HUDEP-2 (cell line): ENCODE measurements at regions not wholly inside any gene's neighbourhood (a gene's known extent, or its start where the extent isn't known, plus 50 kb on each side); places are given as distances from the start of the nearest gene placed in this dataset.
A peak's percentile ranks its signal among the peaks of the same experiment; 100 is the strongest.
"Not testable (repeated sequence)": the region's sequence is repeated elsewhere in the genome, so short reads cannot be mapped to it uniquely, and the experiment has no call there.

ENCODE experiments used
- DNase-seq, 76 experiments: peaks; one replicate each; lab custom pipeline; 2025; ENCODE audit not compliant: unreplicated experiment in 76 of 76; lab: John Stamatoyannopoulos, UW

- DNase-seq, result no peak
Observed at GRCh38 chr4:163273922-163274321, 58.5 kb downstream of the NPY1R start.

- no peak for DNase-seq
Observed at GRCh38 chr4:163273203-163273602, 59.2 kb downstream of the NPY1R start.

GRCh38 chr4:163271555-163272127 lies 60.8 kb downstream of the NPY1R start:
- DNase-seq, result no peak

- DNase-seq, result peak in 5 of 76 experiments; percentile 2 to 14 (median 5)
Observed at GRCh38 chr4:163269869-163270268, 62.5 kb downstream of the NPY1R start.

GRCh38 chr4:163269166-163269565 lies 63.2 kb downstream of the NPY1R start:
- DNase-seq, result no peak

GRCh38 chr4:163264934-163265333 lies 67.5 kb downstream of the NPY1R start:
- DNase-seq, result no peak

- no peak for DNase-seq
Observed at GRCh38 chr4:163263606-163264005, 68.8 kb downstream of the NPY1R start.

- no peak for DNase-seq
Observed at GRCh38 chr4:163256680-163257343, 75.6 kb downstream of the NPY1R start.

- DNase-seq, result peak in 9 of 76 experiments; percentile 4 to 40 (median 17)
Observed at GRCh38 chr4:163251204-163251603, 81.2 kb downstream of the NPY1R start.

GRCh38 chr4:163249042-163249441 lies 82.4 kb upstream of the NAF1 start:
- no peak for DNase-seq

- DNase-seq, result peak in 36 of 76 experiments; percentile 4 to 85 (median 56)
Observed at GRCh38 chr4:163245044-163245728, 78.5 kb upstream of the NAF1 start.

- peak in 70 of 76 experiments; percentile 2 to 74 (median 37) for DNase-seq
Observed at GRCh38 chr4:163243297-163243981, 76.7 kb upstream of the NAF1 start.

- no peak for DNase-seq
Observed at GRCh38 chr4:163237856-163238255, 71.2 kb upstream of the NAF1 start.

- DNase-seq, result not testable (repeated sequence)
Observed at GRCh38 chr4:163236389-163236788, 69.7 kb upstream of the NAF1 start.

GRCh38 chr4:163233321-163233720 lies 66.6 kb upstream of the NAF1 start:
- DNase-seq, result no peak

GRCh38 chr4:163228648-163229047 lies 62.0 kb upstream of the NAF1 start:
- DNase-seq, result no peak

- no peak for DNase-seq
Observed at GRCh38 chr4:163221467-163221866, 54.8 kb upstream of the NAF1 start.

GRCh38 chr4:163217505-163217904 lies 50.8 kb upstream of the NAF1 start:
- DNase-seq, result no peak
